Heart left ventricle (tissue), 16 donors: ENCODE measurements at regions not wholly inside any gene's neighbourhood (a gene's known extent, or its start where the extent isn't known, plus 50 kb on each side); places are given as distances from the start of the nearest gene placed in this dataset.

Experiments used
- ATAC-seq, 4 donors: fragments of 200-7000 bp; cut with Tn5 transposase; one replicate each; pipeline ENCODE4 v1.9.1; 2020 to 2022; ENCODE audit warnings: moderate library complexity in 4 of 4, mild to moderate bottlenecking in 3 of 4, moderate number of reproducible peaks in 1 of 4
- DNase-seq, 5 donors: peaks; one replicate each; pipeline ENCODE4 v3.0.0-alpha.2; 2020
- H3K27ac ChIP-seq, 12 donors: fragments of 200-600 bp; sonication (generic) in 4 of 12; one replicate each; pipeline versions ENCODE4 v1.5.0 to v1.8.0; 2016 to 2022; ENCODE audit warnings: mild to moderate bottlenecking in 2 of 12
- H3K27me3 ChIP-seq, 9 donors: fragments of 200-600 bp; sonication (generic) in 2 of 9; one replicate each; pipeline versions ENCODE4 v1.5.1 to v1.8.0; 2016 to 2022; ENCODE audit warnings: mild to moderate bottlenecking in 3 of 9
- H3K36me3 ChIP-seq, 9 donors: fragments of 200-600 bp; sonication (generic) in 2 of 9; one replicate each; pipeline versions ENCODE4 v1.5.0 to v1.8.0; 2018 to 2022; ENCODE audit warnings: mild to moderate bottlenecking in 2 of 9
- H3K4me1 ChIP-seq, 12 donors: fragments of 200-600 bp; sonication (generic) in 4 of 12; one replicate each; pipeline versions ENCODE4 v1.5.0 to v1.8.0; 2016 to 2022; ENCODE audit warnings: mild to moderate bottlenecking in 3 of 12
- H3K4me3 ChIP-seq, 12 donors: fragments of 200-600 bp; sonication (generic) in 4 of 12; one replicate each; pipeline versions ENCODE4 v1.5.0 to v1.8.0; 2017 to 2022; ENCODE audit warnings: mild to moderate bottlenecking in 9 of 12, moderate library complexity in 4 of 12
- H3K9me3 ChIP-seq, 12 donors: fragments of 200-600 bp; sonication (generic) in 4 of 12; one replicate each; pipeline versions ENCODE4 v1.5.0 to v1.8.0; 2016 to 2022; ENCODE audit warnings: mild to moderate bottlenecking in 1 of 12
- CTCF ChIP-seq, 12 donors: fragments of 200-600 bp; sonication (generic) in 4 of 12; IDR thresholded peaks; one replicate each; pipeline versions ENCODE4 v1.5.0 to v1.8.0; 2018 to 2022; ENCODE audit warnings: antibody characterized with exemption in 12 of 12, mild to moderate bottlenecking in 5 of 12
- POLR2A ChIP-seq, 2 donors: fragments of 450-650 bp; IDR thresholded peaks; one replicate each; pipeline ENCODE4 v1.6.1; 2017; ENCODE audit warnings: antibody characterized with exemption in 2 of 2, mild to moderate bottlenecking in 2 of 2, moderate library complexity in 2 of 2
- WGBS, 4 donors: extraction: QIAGEN DNeasy Blood & Tissue Kit in 2 of 4; methylation state at CpG; one replicate each; pipeline versions ENCODE4 v1.1.5 to v1.1.7; 2013 to 2018; 5-methylcytosine and 5-hydroxymethylcytosine counted together
- intact Hi-C, 10 donors: fragments of 100-400 bp; cut with DNase I; formaldehyde crosslinking; loops; one replicate each; pipeline versions ENCODE4 v1.11.1 to v1.14.2; 2022
- donor health status: ischemic (EF 13 %, LVEDD 7.1; RV severe dilation, severe dysfunction).
- donor health status: healthy with polysubstance abuse.
- donor health status: DM: no; HTN: yes; CAD: no.
- donor health status: DM: no; HTN: no; CAD: no.
- donor health status: ischemic (EF 25% LVEDD 6.9; RV normal size, moderate dysfunction).
- donor health status: ischemic (EF 25% LVEDD 5.7; RV mildly dilated, moderate dysfunction).
- donor health status: healthy.
- donor health status: DM: yes; HTN: yes; CAD: no.
- donor health status: ischemic (EF 35%, LVEDD 5.7; RV mildly dilated, moderate dysfunction).
- donor health status: nonischemic (EF 11% LVEDD 7.7; RV severe dilation, severe dysfunction).
- donor health status: DM: yes; HTN: yes; CAD: no.
- donor health status: PGD.
- donor health status: ischemic (EF 29% LVEDD 5.4; RV normal size, mild dysfunction).
- donor health status: nonischemic (EF 23%, LVEDD 6.1; RV moderate dilation, normal function).

GRCh38 chr5:24712947-24713346, 68.2 kb upstream of the CDH10 start:
- H3K4me1 ChIP-seq, result no peaks in the 10 kb centered on the region
- no peak overlapping the region for H3K27ac ChIP-seq
- no peaks in the 10 kb centered on the region for H3K36me3 ChIP-seq
- WGBS, 4 donors, result 16 to 48% (median 26%) methylated on average over 2 of the region's 2 CpGs
- no peaks in the 10 kb centered on the region for H3K27me3 ChIP-seq
- no peak for ATAC-seq
- H3K4me3 ChIP-seq, result no peak overlapping the region
- TF ChIP-seq POLR2A (IDR thresholded peaks at IDR 0.05) (no peak), CTCF (IDR thresholded peaks at IDR 0.05) (no peak)
- H3K9me3 ChIP-seq, result peaks cover 0 to 6% (median 0%) of the 10 kb centered on the region in 12 donors
- intact Hi-C loops, result no loop called here
- DNase-seq, result no peak

GRCh38 chr5:24712047-24712446, 67.3 kb upstream of the CDH10 start:
- WGBS, 4 donors, result 88 to 93% (median 90%) methylated on average over 1 of the region's 1 CpG

GRCh38 chr5:24703934-24704333, 59.2 kb upstream of the CDH10 start:
- TF ChIP-seq POLR2A (IDR thresholded peaks at IDR 0.05) (no peak), CTCF (IDR thresholded peaks at IDR 0.05) (no peak)
- no peaks in the 10 kb centered on the region for H3K27me3 ChIP-seq

More at GRCh38 chr5:24712047-24712446, 67.3 kb upstream of the CDH10 start:
- H3K9me3 ChIP-seq, result peaks cover 0 to 6% (median 0%) of the 10 kb centered on the region in 12 donors
- intact Hi-C loops, result no loop called here
- H3K4me3 ChIP-seq, result no peak overlapping the region
- no peaks in the 10 kb centered on the region for H3K27me3 ChIP-seq
- ATAC-seq (no peak), DNase-seq (no peak)
- H3K4me1 ChIP-seq, result no peaks in the 10 kb centered on the region
- no peaks in the 10 kb centered on the region for H3K36me3 ChIP-seq
- H3K27ac ChIP-seq, result no peak overlapping the region
- TF ChIP-seq CTCF (IDR thresholded peaks at IDR 0.05), result no peak
- no peak for TF ChIP-seq POLR2A (IDR thresholded peaks at IDR 0.05)

More at GRCh38 chr5:24703934-24704333, 59.2 kb upstream of the CDH10 start:
- Histone ChIP-seq H3K27ac (no peak overlapping the region), H3K9me3 (peaks cover 0 to 15% (median 4%) of the 10 kb centered on the region in 12 donors), H3K36me3 (no peaks in the 10 kb centered on the region), H3K4me3 (no peak overlapping the region), H3K4me1 (no peaks in the 10 kb centered on the region)
- ATAC-seq, result no peak
- DNase-seq, result no peak
- intact Hi-C loops, result no loop called here
